ENCODE measurements at regions not wholly inside any gene's neighbourhood (a gene's known extent, or its start where the extent isn't known, plus 50 kb on each side); places are given as distances from the start of the nearest gene placed in this dataset.

DNA sequence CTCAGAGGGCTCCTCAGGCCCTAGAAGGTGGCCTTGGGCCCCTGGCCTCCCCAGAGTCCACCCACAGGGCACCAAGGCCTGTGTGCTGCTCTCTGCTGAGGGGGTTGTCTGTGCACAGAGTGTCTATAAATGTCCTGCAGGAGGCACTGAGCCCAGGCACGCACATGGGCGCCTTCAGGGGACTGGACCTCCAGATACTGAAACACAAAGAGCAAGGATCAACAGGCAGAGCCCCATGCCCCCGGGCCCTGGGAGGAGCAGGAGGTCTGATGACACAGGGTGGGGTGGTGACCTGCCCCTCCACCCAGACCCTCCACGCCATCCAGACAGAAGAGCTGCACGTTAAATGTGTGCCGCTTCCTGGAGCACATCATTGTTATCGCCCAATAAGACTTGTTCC, 64.6 kb upstream of the SIMC1 start:
- Histone ChIP-seq H3K27me3 (ENCODE audit: insufficient read depth, low read length) (peaks cover 10% of the 10 kb centered on the region), H3K9ac (ENCODE audit: low read length) (no peak overlapping the region), H4K20me1 (ENCODE audit: insufficient read depth, low read length) (no peaks in the 10 kb centered on the region), H3K4me3 (ENCODE audit: insufficient read depth, low read depth, low read length) (no peak overlapping the region), H3K27ac (ENCODE audit: low read depth, low read length) (no peak overlapping the region), H3K4me2 (ENCODE audit: low read length) (no peak overlapping the region), H3K9me3 (ENCODE audit: insufficient read depth, low read depth, low read length) (no peaks in the 10 kb centered on the region), H3K36me3 (ENCODE audit: insufficient read depth, low read length) (no peaks in the 10 kb centered on the region), H3K79me2 (ENCODE audit: insufficient read depth, low read length) (no peaks in the 10 kb centered on the region), H2AFZ (ENCODE audit: low read depth, low read length) (no peak overlapping the region), H3K4me1 (ENCODE audit: insufficient read depth, low read length) (no peaks in the 10 kb centered on the region)
- Mint-ChIP-seq H3K27me3 (ENCODE audit: low read depth, unreplicated experiment) (peaks cover 49% of the 10 kb centered on the region), H3K36me3 (ENCODE audit: low read depth, unreplicated experiment) (no peaks in the 10 kb centered on the region), H3K4me1 (ENCODE audit: low read depth, unreplicated experiment) (no peaks in the 10 kb centered on the region), H3K27ac (ENCODE audit: unreplicated experiment) (no peak overlapping the region), H3K9me3 (ENCODE audit: unreplicated experiment) (peaks cover 4% of the 10 kb centered on the region), H3K4me3 (ENCODE audit: unreplicated experiment) (no peak overlapping the region)
- no peak for DNase-seq (ENCODE audit: low read depth)
- no peak for TF ChIP-seq EZH2 (IDR thresholded peaks at IDR 0.05; ENCODE audit: insufficient read depth, low read length)
- TF ChIP-seq, protein P1, sequence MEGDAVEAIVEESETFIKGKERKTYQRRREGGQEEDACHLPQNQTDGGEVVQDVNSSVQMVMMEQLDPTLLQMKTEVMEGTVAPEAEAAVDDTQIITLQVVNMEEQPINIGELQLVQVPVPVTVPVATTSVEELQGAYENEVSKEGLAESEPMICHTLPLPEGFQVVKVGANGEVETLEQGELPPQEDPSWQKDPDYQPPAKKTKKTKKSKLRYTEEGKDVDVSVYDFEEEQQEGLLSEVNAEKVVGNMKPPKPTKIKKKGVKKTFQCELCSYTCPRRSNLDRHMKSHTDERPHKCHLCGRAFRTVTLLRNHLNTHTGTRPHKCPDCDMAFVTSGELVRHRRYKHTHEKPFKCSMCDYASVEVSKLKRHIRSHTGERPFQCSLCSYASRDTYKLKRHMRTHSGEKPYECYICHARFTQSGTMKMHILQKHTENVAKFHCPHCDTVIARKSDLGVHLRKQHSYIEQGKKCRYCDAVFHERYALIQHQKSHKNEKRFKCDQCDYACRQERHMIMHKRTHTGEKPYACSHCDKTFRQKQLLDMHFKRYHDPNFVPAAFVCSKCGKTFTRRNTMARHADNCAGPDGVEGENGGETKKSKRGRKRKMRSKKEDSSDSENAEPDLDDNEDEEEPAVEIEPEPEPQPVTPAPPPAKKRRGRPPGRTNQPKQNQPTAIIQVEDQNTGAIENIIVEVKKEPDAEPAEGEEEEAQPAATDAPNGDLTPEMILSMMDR (IDR thresholded peaks at IDR 0.05; ENCODE audit: insufficient read depth, low read depth, low read length), result no peak
- FAIRE-seq, result no peak

DNA sequence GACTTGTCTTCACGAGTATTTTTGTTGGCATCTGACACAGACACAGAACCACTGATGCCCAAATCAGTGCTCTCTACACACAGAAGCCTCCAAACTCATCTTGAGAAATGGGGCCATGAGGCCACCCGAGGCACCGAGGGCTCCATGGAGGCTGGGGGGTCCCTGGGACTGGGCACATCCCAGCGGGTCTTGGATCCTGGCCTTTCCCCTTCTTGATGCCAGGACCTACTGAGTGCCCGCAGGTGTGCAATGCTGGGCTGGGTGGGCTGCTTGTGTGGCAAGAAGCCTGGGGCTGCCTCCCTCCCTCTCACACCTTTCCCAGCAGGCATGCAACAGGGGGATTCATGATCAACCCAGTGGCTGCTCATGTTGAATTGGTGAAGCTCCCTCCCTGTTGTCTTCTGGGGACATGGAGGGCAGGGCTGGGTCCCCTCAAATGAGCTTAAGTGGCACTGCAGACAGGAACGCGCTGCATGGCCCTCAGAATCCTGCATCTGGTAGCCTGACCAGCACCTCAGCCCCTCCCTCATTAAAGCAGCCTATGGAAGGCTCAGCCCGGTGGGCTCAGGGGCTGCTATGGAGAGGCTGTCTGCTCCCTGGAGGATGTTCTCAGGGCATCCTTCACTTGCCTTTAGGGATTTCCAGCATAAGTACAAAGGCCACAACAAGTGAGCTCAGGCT, 63.7 kb upstream of the SIMC1 start:
- FAIRE-seq, result no peak
- Histone ChIP-seq H4K20me1 (ENCODE audit: insufficient read depth, low read length) (no peaks in the 10 kb centered on the region), H3K4me2 (ENCODE audit: low read length) (no peak overlapping the region), H3K4me3 (ENCODE audit: insufficient read depth, low read depth, low read length) (no peak overlapping the region), H2AFZ (ENCODE audit: low read depth, low read length) (no peak overlapping the region), H3K36me3 (ENCODE audit: insufficient read depth, low read length) (no peaks in the 10 kb centered on the region), H3K9ac (ENCODE audit: low read length) (no peak overlapping the region), H3K4me1 (ENCODE audit: insufficient read depth, low read length) (no peaks in the 10 kb centered on the region), H3K9me3 (ENCODE audit: insufficient read depth, low read depth, low read length) (no peaks in the 10 kb centered on the region), H3K27ac (ENCODE audit: low read depth, low read length) (no peak overlapping the region), H3K79me2 (ENCODE audit: insufficient read depth, low read length) (no peaks in the 10 kb centered on the region), H3K27me3 (ENCODE audit: insufficient read depth, low read length) (peaks cover 10% of the 10 kb centered on the region)
- Mint-ChIP-seq H3K4me3 (ENCODE audit: unreplicated experiment) (no peak overlapping the region), H3K4me1 (ENCODE audit: low read depth, unreplicated experiment) (no peaks in the 10 kb centered on the region), H3K27me3 (ENCODE audit: low read depth, unreplicated experiment) (peaks cover 57% of the 10 kb centered on the region), H3K27ac (ENCODE audit: unreplicated experiment) (no peak overlapping the region), H3K9me3 (ENCODE audit: unreplicated experiment) (peaks cover 8% of the 10 kb centered on the region), H3K36me3 (ENCODE audit: low read depth, unreplicated experiment) (no peaks in the 10 kb centered on the region)
- no peak for TF ChIP-seq EZH2 (IDR thresholded peaks at IDR 0.05; ENCODE audit: insufficient read depth, low read length)
- no peak for DNase-seq (ENCODE audit: low read depth)

DNA sequence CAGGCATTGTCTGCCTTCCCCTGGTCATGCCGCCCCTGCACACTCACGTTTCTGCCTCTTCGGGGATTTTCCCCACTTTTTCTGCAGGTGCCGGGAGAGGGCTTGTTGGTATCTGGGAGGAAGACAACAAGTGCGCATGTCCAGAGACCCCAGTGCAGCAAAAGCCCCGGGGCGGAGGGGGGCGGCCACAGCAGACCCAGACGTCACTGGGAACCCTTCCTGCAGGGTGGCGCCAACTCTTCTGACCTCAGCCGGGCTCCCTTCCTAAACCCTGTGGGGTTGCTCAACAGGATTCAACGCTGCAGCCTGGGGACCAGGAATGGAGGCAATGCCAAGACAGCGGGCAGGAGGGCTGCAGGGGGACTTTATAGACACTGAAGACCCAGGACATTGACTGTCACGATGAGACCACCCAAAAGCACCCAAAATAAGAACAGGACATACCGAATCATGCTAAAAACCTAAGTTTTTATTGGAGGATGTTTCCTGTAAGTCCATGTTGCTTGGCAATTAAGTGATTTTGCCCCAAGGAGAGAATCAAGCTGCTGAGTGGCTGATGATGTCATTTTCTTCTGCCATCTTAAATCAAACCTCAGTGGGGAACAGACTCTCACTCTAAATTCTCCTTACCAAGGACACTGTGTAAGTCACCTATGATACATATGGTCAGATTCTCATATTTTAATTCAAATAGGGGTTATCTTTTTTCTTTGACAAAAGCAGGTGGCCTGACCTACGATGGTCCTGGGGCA, 62.9 kb upstream of the SIMC1 start:
- no peaks in the 10 kb centered on the region for H4K20me1 ChIP-seq (ENCODE audit: insufficient read depth, low read length)
- Mint-ChIP-seq H3K9me3 (ENCODE audit: unreplicated experiment) (peaks cover 8% of the 10 kb centered on the region), H3K27me3 (ENCODE audit: low read depth, unreplicated experiment) (peaks cover 57% of the 10 kb centered on the region), H3K4me1 (ENCODE audit: low read depth, unreplicated experiment) (no peaks in the 10 kb centered on the region), H3K36me3 (ENCODE audit: low read depth, unreplicated experiment) (no peaks in the 10 kb centered on the region), H3K27ac (ENCODE audit: unreplicated experiment) (no peak overlapping the region), H3K4me3 (ENCODE audit: unreplicated experiment) (no peak overlapping the region)
- peaks cover 10% of the 10 kb centered on the region for H3K27me3 ChIP-seq (ENCODE audit: insufficient read depth, low read length)
- TF ChIP-seq EZH2 (IDR thresholded peaks at IDR 0.05; ENCODE audit: insufficient read depth, low read length), result no peak
- TF ChIP-seq, protein P1 (IDR thresholded peaks at IDR 0.05; ENCODE audit: insufficient read depth, low read depth, low read length), result no peak
- no peaks in the 10 kb centered on the region for H3K36me3 ChIP-seq (ENCODE audit: insufficient read depth, low read length)
- H3K27ac ChIP-seq (ENCODE audit: low read depth, low read length), result no peak overlapping the region
- H3K79me2 ChIP-seq (ENCODE audit: insufficient read depth, low read length), result no peaks in the 10 kb centered on the region
- no peak overlapping the region for H3K4me3 ChIP-seq (ENCODE audit: insufficient read depth, low read depth, low read length)
- no peak overlapping the region for H3K9ac ChIP-seq (ENCODE audit: low read length)
- H3K4me2 ChIP-seq (ENCODE audit: low read length), result no peak overlapping the region
- DNase-seq (ENCODE audit: low read depth), result no peak
- no peaks in the 10 kb centered on the region for H3K9me3 ChIP-seq (ENCODE audit: insufficient read depth, low read depth, low read length)
- no peak for FAIRE-seq
- no peaks in the 10 kb centered on the region for H3K4me1 ChIP-seq (ENCODE audit: insufficient read depth, low read length)
- H2AFZ ChIP-seq (ENCODE audit: low read depth, low read length), result no peak overlapping the region
